Lower leg skin (tissue), 4 donors: ENCODE measurements at regions not wholly inside any gene's neighbourhood (a gene's known extent, or its start where the extent isn't known, plus 50 kb on each side); places are given as distances from the start of the nearest gene placed in this dataset.

Experiments
- DNase-seq, 2 donors: peaks; one replicate each; pipeline ENCODE4 v3.0.0-alpha.2; 2019; ENCODE audit warnings: low spot score in 2 of 2
- H3K4me3 ChIP-seq: fragments of 200-600 bp; sonication (generic); 2 replicates; pipeline ENCODE4 v1.5.1; 2017; ENCODE audit warnings: mild to moderate bottlenecking, low read depth; ENCODE audit not compliant: poor library complexity, severe bottlenecking
- POLR2A ChIP-seq, 2 donors: fragments of 450-650 bp; IDR thresholded peaks; one replicate each; pipeline ENCODE4 v1.6.1; 2016 to 2017; ENCODE audit warnings: antibody characterized with exemption in 2 of 2, mild to moderate bottlenecking in 1 of 2, moderate library complexity in 1 of 2
- WGBS, 2 donors: methylation state at CpG; one replicate each; pipeline ENCODE4 v1.1.5; 2018; 5-methylcytosine and 5-hydroxymethylcytosine counted together
- intact Hi-C: fragments of 100-400 bp; cut with DNase I; formaldehyde crosslinking; loops from one replicate; pipeline ENCODE4 v1.15.0; 2023; ENCODE audit warnings: low total_unique reads
- TF ChIP-seq, protein P1 (sequence below), 3 donors: fragments of 450-650 bp; IDR thresholded peaks; one replicate each; pipeline ENCODE4 v1.5.1; 2016; ENCODE audit warnings: antibody characterized with exemption in 3 of 3, mild to moderate bottlenecking in 3 of 3, moderate library complexity in 2 of 3

DNA sequence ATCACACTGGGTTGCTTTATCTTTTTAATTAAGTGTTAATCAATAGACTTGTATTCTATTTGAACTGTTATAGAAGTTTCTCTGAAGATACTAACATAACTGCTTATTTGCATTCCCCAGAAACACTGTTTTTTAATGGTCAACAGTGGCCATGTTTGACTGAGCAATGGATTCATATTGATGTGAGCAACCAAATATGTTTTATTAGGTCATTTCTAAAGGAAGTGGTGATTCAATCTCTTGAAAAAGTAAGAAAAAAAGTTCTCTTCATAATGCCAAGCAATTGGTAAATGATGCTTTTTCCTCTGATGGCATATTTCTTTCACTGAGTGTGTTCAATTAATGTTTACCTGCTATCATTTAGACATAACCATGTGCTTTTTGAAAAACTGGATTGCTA lies 593.0 kb upstream of the CITED2 start:
- no peak for TF ChIP-seq POLR2A (IDR thresholded peaks at IDR 0.05)
- intact Hi-C loops, result no loop called here
- no peak overlapping the region for H3K4me3 ChIP-seq
- no peak for DNase-seq

DNA sequence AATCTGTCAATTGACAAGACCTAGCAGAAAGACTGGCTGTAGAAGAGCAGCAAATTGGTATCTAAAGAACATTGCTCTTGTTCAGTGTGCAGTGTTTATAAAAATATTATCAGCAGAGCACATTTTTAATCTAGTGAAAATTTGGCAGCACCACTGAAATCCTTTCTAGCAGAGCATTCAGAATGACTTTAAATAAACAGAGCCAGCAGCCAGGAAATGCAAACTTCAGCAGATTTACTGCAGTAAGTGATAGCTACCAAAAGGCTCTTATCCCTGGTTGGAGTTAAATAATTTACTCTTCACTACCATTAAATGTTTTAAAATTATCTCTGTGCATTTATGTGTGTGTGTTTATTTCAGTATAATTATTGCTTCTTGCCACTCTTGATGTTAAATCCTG lies 590.9 kb upstream of the CITED2 start:
- no peak overlapping the region for H3K4me3 ChIP-seq
- DNase-seq, result no peak
- intact Hi-C loops, result no loop called here
- TF ChIP-seq, protein P1, sequence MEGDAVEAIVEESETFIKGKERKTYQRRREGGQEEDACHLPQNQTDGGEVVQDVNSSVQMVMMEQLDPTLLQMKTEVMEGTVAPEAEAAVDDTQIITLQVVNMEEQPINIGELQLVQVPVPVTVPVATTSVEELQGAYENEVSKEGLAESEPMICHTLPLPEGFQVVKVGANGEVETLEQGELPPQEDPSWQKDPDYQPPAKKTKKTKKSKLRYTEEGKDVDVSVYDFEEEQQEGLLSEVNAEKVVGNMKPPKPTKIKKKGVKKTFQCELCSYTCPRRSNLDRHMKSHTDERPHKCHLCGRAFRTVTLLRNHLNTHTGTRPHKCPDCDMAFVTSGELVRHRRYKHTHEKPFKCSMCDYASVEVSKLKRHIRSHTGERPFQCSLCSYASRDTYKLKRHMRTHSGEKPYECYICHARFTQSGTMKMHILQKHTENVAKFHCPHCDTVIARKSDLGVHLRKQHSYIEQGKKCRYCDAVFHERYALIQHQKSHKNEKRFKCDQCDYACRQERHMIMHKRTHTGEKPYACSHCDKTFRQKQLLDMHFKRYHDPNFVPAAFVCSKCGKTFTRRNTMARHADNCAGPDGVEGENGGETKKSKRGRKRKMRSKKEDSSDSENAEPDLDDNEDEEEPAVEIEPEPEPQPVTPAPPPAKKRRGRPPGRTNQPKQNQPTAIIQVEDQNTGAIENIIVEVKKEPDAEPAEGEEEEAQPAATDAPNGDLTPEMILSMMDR (IDR thresholded peaks at IDR 0.05), result no peak
- no peak for TF ChIP-seq POLR2A (IDR thresholded peaks at IDR 0.05)

DNA sequence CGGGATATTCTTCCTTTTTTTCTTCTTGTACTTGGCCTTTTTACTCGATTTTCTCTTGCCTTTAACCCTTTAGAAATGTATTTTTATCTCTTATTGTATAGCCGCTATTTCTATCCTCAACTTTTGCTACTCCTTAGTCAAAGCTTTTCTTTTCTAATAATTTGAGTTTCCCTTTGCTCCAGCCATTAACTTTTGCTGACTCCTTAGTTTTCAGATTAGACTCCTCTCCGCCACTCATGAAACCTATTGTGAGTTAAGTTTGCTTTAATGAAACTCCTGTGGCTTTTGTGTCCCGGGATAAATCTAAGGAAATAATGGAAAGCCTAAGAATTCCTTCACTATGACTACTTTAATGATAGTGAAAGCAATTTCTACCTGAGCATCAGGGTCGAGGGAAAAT lies 590.3 kb upstream of the CITED2 start:
- WGBS, 2 donors, result 80 to 85% methylated on average over 6 of the region's 6 CpGs
- H3K4me3 ChIP-seq, result no peak overlapping the region
- intact Hi-C loops, result no loop called here
- TF ChIP-seq POLR2A (IDR thresholded peaks at IDR 0.05), result no peak
- TF ChIP-seq, protein P1 (IDR thresholded peaks at IDR 0.05), result no peak
- no peak for DNase-seq

DNA sequence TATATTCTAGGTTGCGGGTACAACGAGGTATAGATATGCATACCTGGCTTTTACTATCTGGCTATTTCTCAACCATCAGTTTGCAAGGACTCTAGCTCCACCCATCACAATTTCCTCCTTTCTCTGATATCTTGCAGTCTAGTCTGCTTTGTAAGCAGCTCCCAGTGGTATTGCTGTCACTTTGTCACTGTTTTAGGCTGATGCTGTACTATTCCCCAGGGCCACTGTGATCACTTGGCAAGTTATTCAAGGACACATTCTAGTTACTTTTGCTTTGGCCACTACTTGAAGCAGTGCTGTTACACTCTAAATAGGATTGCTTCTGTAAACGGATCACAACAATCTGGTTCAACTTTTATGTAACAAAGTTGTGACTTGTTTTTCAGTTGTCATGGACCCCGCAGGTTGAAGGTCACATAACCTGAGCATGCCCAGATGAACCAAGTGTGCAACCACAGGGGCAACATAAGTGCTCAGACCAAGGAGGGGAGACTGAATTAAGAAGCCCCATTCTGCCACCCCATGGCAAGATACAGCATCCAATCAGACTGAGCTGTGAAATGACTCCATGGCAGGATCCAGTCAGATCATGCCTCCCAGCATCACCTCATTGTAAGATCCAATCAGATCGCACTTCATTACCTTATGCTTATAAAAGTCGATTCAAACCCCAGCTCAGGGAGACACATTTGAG lies 588.4 kb upstream of the CITED2 start:
- DNase-seq, result no peak
- WGBS, 2 donors, result 87 to 91% methylated on average over 6 of the region's 6 CpGs
- intact Hi-C loops, result no loop called here
- no peak overlapping the region for H3K4me3 ChIP-seq
- no peak for TF ChIP-seq POLR2A (IDR thresholded peaks at IDR 0.05)
- TF ChIP-seq, protein P1 (IDR thresholded peaks at IDR 0.05), result no peak

DNA sequence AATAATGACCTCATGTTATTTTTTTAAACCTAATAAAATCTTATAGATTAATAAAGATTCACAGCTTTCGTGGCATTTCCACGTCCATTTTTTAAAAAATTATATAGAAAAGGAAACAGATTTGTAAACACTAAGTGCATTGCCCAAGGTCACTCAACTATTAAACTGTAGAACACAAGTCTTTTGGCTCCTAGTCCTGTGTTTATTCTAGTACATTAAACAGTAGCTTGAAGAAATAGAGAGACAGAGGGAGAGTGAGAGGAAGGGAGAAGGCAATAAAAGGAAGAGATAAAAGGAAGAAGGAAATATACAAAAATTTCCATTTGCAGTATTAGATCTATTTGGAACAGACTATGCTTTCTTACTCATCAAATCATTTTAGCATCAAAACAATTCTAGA lies 586.7 kb upstream of the CITED2 start:
- 73 to 87% methylated on average over 2 of the region's 2 CpGs for WGBS, 2 donors
- no peak for DNase-seq
- intact Hi-C loops, result no loop called here
- TF ChIP-seq POLR2A (IDR thresholded peaks at IDR 0.05), result no peak
- TF ChIP-seq, protein P1 (IDR thresholded peaks at IDR 0.05), result no peak
- H3K4me3 ChIP-seq, result no peak overlapping the region

DNA sequence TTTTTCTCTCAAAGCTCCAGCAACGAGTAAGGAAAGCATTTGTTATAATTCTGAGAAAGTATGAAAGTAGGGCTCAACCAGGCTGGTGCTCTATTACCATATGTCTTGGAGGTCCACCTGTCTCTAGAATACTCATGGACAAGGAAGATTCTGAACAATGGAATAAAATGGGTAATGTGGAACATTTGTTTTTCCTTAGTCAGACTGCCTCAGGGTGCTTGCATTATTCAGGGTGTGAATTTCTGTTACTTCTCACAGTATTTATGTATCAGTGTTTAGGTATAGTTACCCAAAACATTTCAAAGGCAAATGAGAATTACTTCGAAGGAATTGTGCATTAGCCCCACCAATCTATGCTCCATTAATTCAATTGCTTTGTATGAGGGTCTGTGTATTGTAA lies 586.2 kb upstream of the CITED2 start:
- WGBS, 2 donors, result 58 to 61% methylated on average over 2 of the region's 2 CpGs
- no peak for TF ChIP-seq POLR2A (IDR thresholded peaks at IDR 0.05)
- TF ChIP-seq, protein P1 (IDR thresholded peaks at IDR 0.05), result no peak
- intact Hi-C loops, result no loop called here
- no peak for DNase-seq
- H3K4me3 ChIP-seq, result no peak overlapping the region
